Mesenchymal stem cell (in vitro differentiated cells and primary cell): ENCODE measurements at regions not wholly inside any gene's neighbourhood (a gene's known extent, or its start where the extent isn't known, plus 50 kb on each side); places are given as distances from the start of the nearest gene placed in this dataset.
"Not testable (repeated sequence)": the region's sequence is repeated elsewhere in the genome, so short reads cannot be mapped to it uniquely, and the experiment has no call there.

Experiments used
- DNase-seq: peaks from one replicate; pipeline ENCODE4 v3.0.0-alpha.2; 2013
- H2AFZ ChIP-seq: one replicate; pipeline ENCODE4 v1.6.1; 2013; ENCODE audit warnings: low read depth, mild to moderate bottlenecking, control low read depth, inconsistent platforms, low read length, moderate library complexity
- H2AK5ac ChIP-seq: 2 replicates; pipeline ENCODE4 v1.6.1; 2013; ENCODE audit warnings: low read length, moderate library complexity, mild to moderate bottlenecking, inconsistent platforms; ENCODE audit not compliant: severe bottlenecking
- H2BK120ac ChIP-seq: one replicate; pipeline ENCODE4 v1.6.1; 2013; ENCODE audit warnings: low read depth, mild to moderate bottlenecking, inconsistent platforms, low read length, moderate library complexity
- H2BK12ac ChIP-seq, 2 experiments: one replicate each; pipeline ENCODE4 v1.6.1; 2013; ENCODE audit warnings: inconsistent platforms in 2 of 2, low read length in 2 of 2, mild to moderate bottlenecking in 2 of 2, moderate library complexity in 2 of 2, control low read depth in 1 of 2
- H2BK15ac ChIP-seq: one replicate; pipeline ENCODE4 v1.6.1; 2013; ENCODE audit warnings: mild to moderate bottlenecking, low read depth, inconsistent platforms; ENCODE audit not compliant: poor library complexity, severe bottlenecking
- H2BK5ac ChIP-seq: 2 replicates; pipeline ENCODE4 v1.6.1; 2013; ENCODE audit warnings: low read depth, mild to moderate bottlenecking, low read length, control low read depth, inconsistent platforms; ENCODE audit not compliant: poor library complexity, severe bottlenecking
- H3K14ac ChIP-seq, 2 experiments: one replicate each; pipeline ENCODE4 v1.6.1; 2013; ENCODE audit warnings: inconsistent platforms in 2 of 2, low read length in 2 of 2, control low read depth in 1 of 2, mild to moderate bottlenecking in 1 of 2, moderate library complexity in 1 of 2
- H3K18ac ChIP-seq, 2 experiments: one replicate each; pipeline ENCODE4 v1.6.1; 2013; ENCODE audit warnings: inconsistent platforms in 2 of 2, low read length in 2 of 2, control low read depth in 1 of 2, low read depth in 1 of 2, mild to moderate bottlenecking in 1 of 2
- H3K23ac ChIP-seq, 2 experiments: one replicate each; pipeline ENCODE4 v1.6.1; 2013; ENCODE audit warnings: inconsistent platforms in 2 of 2, low read length in 2 of 2, mild to moderate bottlenecking in 2 of 2, moderate library complexity in 2 of 2, control low read depth in 1 of 2
- H3K27ac ChIP-seq: 2 replicates; pipeline ENCODE4 v1.5.1; 2013; ENCODE audit warnings: mild to moderate bottlenecking, moderate library complexity, low read length, control low read depth, inconsistent platforms; ENCODE audit not compliant: poor library complexity, severe bottlenecking
- H3K27me3 ChIP-seq, 2 experiments: 2 replicates each; pipeline versions ENCODE4 v1.6.1 to v1.7.0; 2013; ENCODE audit warnings: low read length in 2 of 2, mild to moderate bottlenecking in 2 of 2, moderate library complexity in 2 of 2, control low read depth in 1 of 2, inconsistent platforms in 1 of 2; ENCODE audit not compliant: control insufficient read depth in 1 of 2, insufficient read depth in 1 of 2
- H3K36me3 ChIP-seq, 2 experiments: 2 replicates each; pipeline versions ENCODE4 v1.6.1 to v1.7.0; 2013; ENCODE audit warnings: low read length in 2 of 2, control low read depth in 1 of 2, inconsistent platforms in 1 of 2, low read depth in 1 of 2, mild to moderate bottlenecking in 1 of 2; ENCODE audit not compliant: insufficient read depth in 2 of 2, control insufficient read depth in 1 of 2
- H3K4ac ChIP-seq, 2 experiments: one replicate each; pipeline ENCODE4 v1.6.1; 2013; ENCODE audit warnings: inconsistent platforms in 2 of 2, low read length in 2 of 2, mild to moderate bottlenecking in 2 of 2, moderate library complexity in 2 of 2, control low read depth in 1 of 2, low read depth in 1 of 2
- H3K4me1 ChIP-seq: 2 replicates; pipeline ENCODE4 v1.6.1; 2013; ENCODE audit warnings: low read depth, low read length, control low read depth; ENCODE audit not compliant: control insufficient read depth, insufficient read depth
- H3K4me2 ChIP-seq: 2 replicates; pipeline ENCODE4 v1.6.1; 2013; ENCODE audit warnings: low read length, mild to moderate bottlenecking, inconsistent platforms; ENCODE audit not compliant: poor library complexity, severe bottlenecking
- H3K4me3 ChIP-seq, 2 experiments: 2 replicates each; pipeline versions ENCODE4 v1.5.1 to v1.7.0; 2013; ENCODE audit warnings: low read length in 2 of 2, mild to moderate bottlenecking in 2 of 2, control low read depth in 1 of 2, low read depth in 1 of 2; ENCODE audit not compliant: insufficient read depth in 1 of 2
- H3K79me1 ChIP-seq: replicated peaks from 2 replicates; pipeline ENCODE4 v1.6.1; 2013; ENCODE audit warnings: mild to moderate bottlenecking, control low read depth, low read length, inconsistent platforms; ENCODE audit not compliant: poor library complexity, severe bottlenecking
- H3K9ac ChIP-seq: 2 replicates; pipeline ENCODE4 v1.7.0; 2013; ENCODE audit warnings: mild to moderate bottlenecking, low read length, moderate library complexity
- H3K9me3 ChIP-seq: 2 replicates; pipeline ENCODE4 v1.7.0; 2013; ENCODE audit warnings: mild to moderate bottlenecking, low read length; ENCODE audit not compliant: control insufficient read depth
- H4K8ac ChIP-seq: one replicate; pipeline ENCODE4 v1.6.1; 2013; ENCODE audit warnings: inconsistent platforms, mild to moderate bottlenecking, low read length, moderate library complexity
- H4K91ac ChIP-seq: one replicate; pipeline ENCODE4 v1.6.1; 2013; ENCODE audit warnings: mild to moderate bottlenecking, low read length, inconsistent platforms
- WGBS: methylation state at CpG from one replicate; pipeline ENCODE4 v1.1.7; 2013; ENCODE audit warnings: mixed read lengths; 5-methylcytosine and 5-hydroxymethylcytosine counted together

- H2AK5ac ChIP-seq, result no peak overlapping the region
- no peaks in the 10 kb centered on the region for H3K27me3 ChIP-seq
- H4K8ac ChIP-seq, result no peak overlapping the region
- H3K4me1 ChIP-seq, result no peaks in the 10 kb centered on the region
- no peak overlapping the region for H4K91ac ChIP-seq
- H2BK12ac ChIP-seq, result no peak overlapping the region
- H3K23ac ChIP-seq, result no peak overlapping the region
- H3K79me1 ChIP-seq, result no peaks in the 10 kb centered on the region
- no peak overlapping the region for H3K4me2 ChIP-seq
- no peak overlapping the region for H3K4me3 ChIP-seq
- H3K14ac ChIP-seq, result no peak overlapping the region
- no peak overlapping the region for H2BK120ac ChIP-seq
- H3K4ac ChIP-seq, result no peak overlapping the region
- H2BK5ac ChIP-seq, result no peak overlapping the region
- no peak overlapping the region for H2BK15ac ChIP-seq
- H2AFZ ChIP-seq, result no peak overlapping the region
- H3K9me3 ChIP-seq, result no peaks in the 10 kb centered on the region
- H3K18ac ChIP-seq, result no peak overlapping the region
- WGBS, result 87% methylated on average over 6 of the region's 7 CpGs
- H3K36me3 ChIP-seq, result no peaks in the 10 kb centered on the region
- no peak overlapping the region for H3K9ac ChIP-seq
- no peak overlapping the region for H3K27ac ChIP-seq
- DNase-seq, result no peak
Measured at GRCh38 chr4:12615822-12616221, 868.3 kb downstream of the RAB28 start.

GRCh38 chr4:12612876-12613275 lies 871.3 kb downstream of the RAB28 start:
- Histone ChIP-seq H3K4me1 (no peaks in the 10 kb centered on the region), H3K27me3 (no peaks in the 10 kb centered on the region), H4K8ac (no peak overlapping the region), H2AFZ (no peak overlapping the region), H4K91ac (no peak overlapping the region), H3K4ac (no peak overlapping the region), H3K27ac (no peak overlapping the region), H3K18ac (no peak overlapping the region), H3K23ac (no peak overlapping the region), H3K9ac (no peak overlapping the region), H2BK15ac (no peak overlapping the region), H3K14ac (no peak overlapping the region), H2BK12ac (no peak overlapping the region), H2BK5ac (no peak overlapping the region), H2AK5ac (no peak overlapping the region), H3K36me3 (no peaks in the 10 kb centered on the region), H3K4me2 (no peak overlapping the region), H2BK120ac (no peak overlapping the region), H3K79me1 (no peaks in the 10 kb centered on the region), H3K9me3 (no peaks in the 10 kb centered on the region), H3K4me3 (no peak overlapping the region)
- DNase-seq, result no peak
- WGBS, result 91% methylated on average over 4 of the region's 4 CpGs

- not testable (repeated sequence) for H2BK120ac ChIP-seq, H3K36me3 ChIP-seq, H2BK15ac ChIP-seq, H3K4ac ChIP-seq, H3K9me3 ChIP-seq, H2BK5ac ChIP-seq, H3K9ac ChIP-seq, H3K4me2 ChIP-seq, H3K23ac ChIP-seq, H3K18ac ChIP-seq, DNase-seq, H4K8ac ChIP-seq, H3K27ac ChIP-seq, H2AK5ac ChIP-seq, H2BK12ac ChIP-seq, H3K27me3 ChIP-seq, H4K91ac ChIP-seq, H3K4me3 ChIP-seq, H3K79me1 ChIP-seq, H3K4me1 ChIP-seq, H2AFZ ChIP-seq, H3K14ac ChIP-seq
- 94% methylated on average over 30 of the region's 33 CpGs for WGBS
Measured at GRCh38 chr4:12609212-12609875, 874.8 kb downstream of the RAB28 start.

GRCh38 chr4:12595986-12596385 lies 888.2 kb downstream of the RAB28 start:
- H3K9me3 ChIP-seq, result no peaks in the 10 kb centered on the region
- no peak overlapping the region for H3K4ac ChIP-seq
- H3K4me2 ChIP-seq, result no peak overlapping the region
- no peak overlapping the region for H3K23ac ChIP-seq
- no peak overlapping the region for H4K8ac ChIP-seq
- H3K9ac ChIP-seq, result no peak overlapping the region
- H2AFZ ChIP-seq, result no peak overlapping the region
- H2BK120ac ChIP-seq, result no peak overlapping the region
- H3K4me3 ChIP-seq, result no peak overlapping the region
- H3K4me1 ChIP-seq, result no peaks in the 10 kb centered on the region
- H2BK12ac ChIP-seq, result no peak overlapping the region
- no peak overlapping the region for H2BK5ac ChIP-seq
- H3K27me3 ChIP-seq, result no peaks in the 10 kb centered on the region
- no peak overlapping the region for H2AK5ac ChIP-seq
- no peak for DNase-seq
- no peak overlapping the region for H2BK15ac ChIP-seq
- no peak overlapping the region for H3K14ac ChIP-seq
- H4K91ac ChIP-seq, result no peak overlapping the region
- H3K18ac ChIP-seq, result no peak overlapping the region
- H3K36me3 ChIP-seq, result no peaks in the 10 kb centered on the region
- no peak overlapping the region for H3K27ac ChIP-seq
- H3K79me1 ChIP-seq, result no peaks in the 10 kb centered on the region
